ENCODE measurements at regions not wholly inside any gene's neighbourhood (a gene's known extent, or its start where the extent isn't known, plus 50 kb on each side); places are given as distances from the start of the nearest gene placed in this dataset.

- in situ Hi-C loops (cut with MboI) (no loop called here), intact Hi-C loops (cut with micrococcal nuclease) (no loop called here)
- H3K9me3 ChIP-seq (replicated peaks; ENCODE audit: control insufficient read depth, insufficient read depth, low read depth, low read length), result no peaks in the 10 kb centered on the region
- DNase-seq (ENCODE audit: extremely low read depth in 1 of 4, low spot score in 3 of 4) (no peak), ATAC-seq (no peak), FAIRE-seq (no peak)
- no peak overlapping the region for H3K9ac ChIP-seq (ENCODE audit: insufficient read depth in 1 of 2, low read depth in 2 of 2, low read length in 2 of 2)
- no peak overlapping the region for H3K4me3 ChIP-seq
- H3K27me3 ChIP-seq (ENCODE audit: control insufficient read depth in 2 of 2, insufficient read depth in 2 of 2, low read length in 2 of 2), result no peaks in the 10 kb centered on the region; a peak in 1 of 5 replicates
- H3K4me1 ChIP-seq (replicated peaks in 1 of 2; ENCODE audit: control insufficient read depth in 2 of 2, insufficient read depth in 2 of 2, low read length in 2 of 2), result no peaks in the 10 kb centered on the region
- BruUV-seq (replicated peaks), result no TSS peak
- no peaks in the 10 kb centered on the region for H4K20me1 ChIP-seq (replicated peaks; ENCODE audit: control insufficient read depth, insufficient read depth, low read length)
- H3K36me3 ChIP-seq (ENCODE audit: control insufficient read depth, insufficient read depth, low read length), result no peaks in the 10 kb centered on the region
- 0% methylated on average over 2 of the region's 2 CpGs for WGBS (ENCODE audit: insufficient coverage, low coverage, missing lambda C conversion rate)
- TF ChIP-seq, protein P1, sequence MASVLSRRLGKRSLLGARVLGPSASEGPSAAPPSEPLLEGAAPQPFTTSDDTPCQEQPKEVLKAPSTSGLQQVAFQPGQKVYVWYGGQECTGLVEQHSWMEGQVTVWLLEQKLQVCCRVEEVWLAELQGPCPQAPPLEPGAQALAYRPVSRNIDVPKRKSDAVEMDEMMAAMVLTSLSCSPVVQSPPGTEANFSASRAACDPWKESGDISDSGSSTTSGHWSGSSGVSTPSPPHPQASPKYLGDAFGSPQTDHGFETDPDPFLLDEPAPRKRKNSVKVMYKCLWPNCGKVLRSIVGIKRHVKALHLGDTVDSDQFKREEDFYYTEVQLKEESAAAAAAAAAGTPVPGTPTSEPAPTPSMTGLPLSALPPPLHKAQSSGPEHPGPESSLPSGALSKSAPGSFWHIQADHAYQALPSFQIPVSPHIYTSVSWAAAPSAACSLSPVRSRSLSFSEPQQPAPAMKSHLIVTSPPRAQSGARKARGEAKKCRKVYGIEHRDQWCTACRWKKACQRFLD (CRISPR knock-in tag; IDR thresholded peaks at IDR 0.05), result no peak
- TF ChIP-seq CBFA2T3 (IDR thresholded peaks at IDR 0.05) (no peak), RAD51 (IDR thresholded peaks at IDR 0.05; ENCODE audit: borderline replicate concordance, low read depth) (no peak), NR3C1 (CRISPR knock-in tag; IDR thresholded peaks at IDR 0.05) (no peak), KDM1A (IDR thresholded peaks at IDR 0.05) (0 out of 4 replicates have a peak, but pooled peaks of 1 of the 2 experiments have one; percentile 9), BCOR (IDR thresholded peaks at IDR 0.05) (peak; percentile 51; the same call in 1 of the 2 replicates), RBM25 (IDR thresholded peaks at IDR 0.05; ENCODE audit: low read depth, low read length, severe bottlenecking) (peak; percentile 96), EHMT2 (IDR thresholded peaks at IDR 0.05) (no peak), ZKSCAN3 (CRISPR knock-in tag; IDR thresholded peaks at IDR 0.05) (no peak)
- no peak overlapping the region for H3K4me2 ChIP-seq (ENCODE audit: insufficient read depth, low read length)
- ChIA-PET POLR2A (no interaction called here), CTCF (ENCODE audit: low intra/inter-chr PET ratio) (no interaction called here)
- H3K79me2 ChIP-seq (ENCODE audit: control insufficient read depth, insufficient read depth, low read length), result no peaks in the 10 kb centered on the region
- no peaks in the 10 kb centered on the region for H3K9me1 ChIP-seq (ENCODE audit: control insufficient read depth, insufficient read depth, low read length)
- no peak overlapping the region for H3K27ac ChIP-seq (ENCODE audit: extremely low read depth, low read depth, low read length)
- no peak overlapping the region for H2AFZ ChIP-seq (ENCODE audit: low read depth, low read length)
These were observed 309.5 kb upstream of the PODXL start for GRCh38 chr7:131865911-131866310.
